HG03066 (cell line): ENCODE measurements at regions not wholly inside any gene's neighbourhood (a gene's known extent, or its start where the extent isn't known, plus 50 kb on each side); places are given as distances from the start of the nearest gene placed in this dataset.
"Not testable (repeated sequence)": the region's sequence is repeated elsewhere in the genome, so short reads cannot be mapped to it uniquely, and the experiment has no call there.

ENCODE experiments used
- ATAC-seq: cut with Tn5 transposase; IDR thresholded peaks from one replicate; pipeline ENCODE4 v1.9.1; 2021; ENCODE audit warnings: low read depth; ENCODE audit not compliant: unreplicated experiment

- no peak for ATAC-seq
Observed at GRCh38 chr11:96506953-96507354, 117.1 kb downstream of the JRKL start.

DNA sequence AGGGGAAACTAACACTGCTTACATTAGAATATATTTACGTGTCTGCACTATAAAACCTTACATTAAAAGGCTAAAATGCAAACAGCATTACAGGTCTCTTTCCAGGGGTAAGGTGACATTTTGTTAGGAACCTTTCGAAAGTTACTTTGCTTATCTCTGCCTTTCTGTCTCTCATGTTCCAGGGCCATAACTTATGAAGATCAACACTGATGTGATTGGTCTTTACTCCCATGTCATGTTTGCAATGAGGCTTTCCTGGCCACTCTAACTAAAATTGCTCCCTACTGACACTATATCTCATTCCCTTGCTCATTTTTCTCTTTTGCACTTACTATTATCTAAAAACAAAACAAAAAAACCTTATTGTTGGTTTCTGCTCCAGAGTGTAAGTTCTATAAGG lies 119.0 kb downstream of the JRKL start:
- no peak for ATAC-seq

DNA sequence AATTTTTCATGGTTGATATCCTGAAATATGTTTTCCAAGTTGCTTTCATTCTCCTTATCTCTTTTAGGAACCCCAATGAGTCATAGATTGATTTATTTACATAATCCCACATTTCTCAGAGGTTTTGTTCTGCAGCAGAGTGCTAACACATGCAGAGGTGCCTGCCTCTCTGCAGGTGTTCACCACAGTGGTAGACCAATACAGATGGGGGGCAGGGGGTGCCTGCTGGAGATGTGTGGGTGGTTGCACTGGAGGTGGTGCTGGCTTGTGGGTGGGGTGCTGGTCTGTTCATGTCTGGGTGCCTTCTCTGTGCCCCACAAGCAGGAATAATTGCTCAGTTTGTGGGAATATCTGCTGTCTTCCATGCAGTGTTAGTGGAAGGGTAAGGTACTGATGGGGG lies 131.1 kb downstream of the JRKL start:
- ATAC-seq, result no peak

- no peak for ATAC-seq
Observed at GRCh38 chr11:96523656-96524055, 133.8 kb downstream of the JRKL start.

- no peak for ATAC-seq
Observed at GRCh38 chr11:96524475-96524874, 134.7 kb downstream of the JRKL start.

DNA sequence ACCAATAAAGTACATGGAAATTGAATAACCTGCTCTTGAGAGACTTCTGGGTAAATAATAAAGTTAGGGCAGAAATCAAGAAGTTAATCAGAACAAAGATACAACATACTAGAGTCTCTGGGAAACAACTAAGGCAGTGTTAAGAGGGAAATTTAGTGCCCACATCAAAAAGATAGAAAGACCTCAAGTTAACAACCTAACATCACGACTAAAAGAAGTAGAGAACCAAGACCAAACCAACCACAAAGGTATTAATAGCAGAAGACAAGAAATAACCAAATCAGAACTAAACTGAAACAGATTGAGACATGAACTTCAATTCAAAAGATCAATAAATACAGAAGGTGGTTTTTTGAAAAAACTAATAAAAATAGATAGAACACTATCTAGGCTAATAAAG lies 140.7 kb downstream of the JRKL start:
- no peak for ATAC-seq

GRCh38 chr11:96538104-96538503 lies 148.3 kb downstream of the JRKL start:
- ATAC-seq, result no peak

GRCh38 chr11:96538622-96539021 lies 148.8 kb downstream of the JRKL start:
- no peak for ATAC-seq

- ATAC-seq, result no peak
Observed at GRCh38 chr11:96540875-96541274, 151.1 kb downstream of the JRKL start.

- ATAC-seq, result no peak
Observed at GRCh38 chr11:96543177-96543576, 153.4 kb downstream of the JRKL start.

DNA sequence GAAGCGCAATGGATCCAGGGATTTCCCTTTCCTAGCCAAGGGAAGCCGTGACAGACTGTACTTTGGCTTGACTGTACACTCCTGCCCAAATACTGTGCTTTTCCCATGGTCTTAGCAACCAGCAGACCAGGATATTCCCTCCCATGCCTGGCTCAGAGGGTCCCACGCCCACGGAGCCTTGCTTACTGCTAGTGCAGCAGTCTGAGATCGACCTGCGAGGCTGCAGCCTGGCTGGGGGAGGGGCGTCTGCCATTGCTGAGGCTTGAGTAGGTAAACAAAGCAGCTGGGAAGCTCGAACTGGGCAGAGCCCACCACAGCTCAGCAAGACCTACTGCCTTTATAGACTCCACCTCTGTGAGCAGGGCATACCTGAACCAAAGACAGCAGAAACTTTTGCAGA lies 155.4 kb downstream of the JRKL start:
- not testable (repeated sequence) for ATAC-seq

- ATAC-seq, result no peak
Observed at GRCh38 chr11:96551136-96551535, 161.3 kb downstream of the JRKL start.

DNA sequence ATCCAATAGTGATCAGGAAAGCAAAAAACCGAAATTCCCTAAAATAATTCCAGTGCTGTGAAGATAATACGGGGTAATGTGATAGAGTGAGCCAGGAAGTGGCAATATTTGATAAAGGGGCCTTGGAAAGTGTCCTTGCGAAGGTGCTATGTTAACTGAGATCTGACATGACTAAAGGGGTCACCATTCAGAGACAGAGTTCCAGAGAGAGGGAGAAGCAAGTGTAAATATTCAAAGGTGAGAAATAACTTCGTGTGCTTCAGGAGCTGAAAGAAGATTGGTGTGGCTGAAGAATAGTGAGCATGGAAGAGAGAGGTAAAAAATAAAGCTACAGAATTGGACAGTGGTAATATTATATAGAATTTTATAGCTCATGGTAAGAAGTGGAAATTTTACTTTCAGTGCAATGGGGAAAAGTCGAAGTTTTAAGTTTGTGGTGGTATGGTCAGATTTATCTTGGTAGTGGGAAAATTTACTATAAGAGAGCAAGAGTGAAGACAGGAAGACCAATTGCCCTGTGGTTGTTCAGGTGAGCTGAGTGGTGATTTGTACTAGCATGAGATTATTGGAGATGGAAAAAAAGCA lies 164.5 kb downstream of the JRKL start:
- no peak for ATAC-seq

DNA sequence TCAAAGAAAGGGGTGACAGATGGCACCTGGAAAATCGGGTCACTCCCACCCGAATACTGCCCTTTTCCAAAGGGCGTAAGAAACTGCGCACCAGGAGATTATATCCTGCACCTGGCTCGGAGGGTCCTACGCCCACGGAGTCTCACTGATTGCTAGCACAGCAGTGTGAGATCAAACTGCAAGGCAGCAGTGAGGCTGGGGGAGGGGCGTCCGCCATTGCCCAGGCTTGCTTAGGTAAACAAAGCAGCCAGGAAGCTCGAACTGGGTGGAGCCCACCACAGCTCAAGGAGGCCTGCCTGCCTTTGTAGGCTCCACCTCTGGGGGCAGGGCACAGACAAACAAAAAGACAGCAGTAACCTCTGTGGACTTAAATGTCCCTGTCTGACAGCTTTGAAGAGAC lies 166.0 kb downstream of the JRKL start:
- ATAC-seq, result not testable (repeated sequence)

GRCh38 chr11:96560727-96561126 lies 170.9 kb downstream of the JRKL start:
- not testable (repeated sequence) for ATAC-seq

DNA sequence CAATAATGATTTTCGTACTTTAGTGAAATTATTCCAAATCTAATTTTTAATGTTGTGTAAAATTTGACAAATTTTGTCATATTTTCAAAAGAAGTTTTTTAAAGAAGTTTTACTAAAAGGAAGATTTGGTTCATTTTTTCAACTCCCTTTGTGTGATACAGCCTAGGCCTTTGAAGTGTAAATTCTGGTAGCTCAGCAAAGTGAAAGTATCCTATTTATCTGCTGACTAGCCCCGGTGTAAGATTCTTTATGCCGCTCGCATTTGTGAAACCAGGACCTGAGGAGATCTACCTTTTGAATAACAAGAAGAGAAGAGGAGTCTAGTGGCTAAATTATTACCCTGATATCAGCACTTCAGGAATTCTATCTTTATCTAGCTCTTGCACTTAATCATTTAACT lies 177.4 kb downstream of the JRKL start:
- ATAC-seq, result no peak

DNA sequence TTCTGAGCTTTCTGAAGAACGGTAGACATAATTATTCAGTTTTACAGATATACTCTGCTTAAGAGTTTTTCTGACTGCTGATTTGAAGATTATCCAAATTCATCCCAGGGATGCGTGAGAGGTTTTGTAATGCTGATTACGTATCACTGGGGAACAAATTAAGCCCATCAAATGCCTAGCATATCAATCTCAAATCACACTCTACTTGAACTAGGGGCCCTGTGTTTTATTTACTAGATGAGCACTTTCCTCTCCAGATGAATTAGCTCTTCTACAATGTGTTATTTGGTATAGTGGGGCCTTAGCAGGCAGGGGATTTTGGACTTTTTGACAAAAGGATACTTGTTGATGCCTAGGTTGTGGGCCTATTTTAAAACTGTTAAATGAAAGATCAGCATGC lies 177.9 kb downstream of the JRKL start:
- ATAC-seq, result no peak

DNA sequence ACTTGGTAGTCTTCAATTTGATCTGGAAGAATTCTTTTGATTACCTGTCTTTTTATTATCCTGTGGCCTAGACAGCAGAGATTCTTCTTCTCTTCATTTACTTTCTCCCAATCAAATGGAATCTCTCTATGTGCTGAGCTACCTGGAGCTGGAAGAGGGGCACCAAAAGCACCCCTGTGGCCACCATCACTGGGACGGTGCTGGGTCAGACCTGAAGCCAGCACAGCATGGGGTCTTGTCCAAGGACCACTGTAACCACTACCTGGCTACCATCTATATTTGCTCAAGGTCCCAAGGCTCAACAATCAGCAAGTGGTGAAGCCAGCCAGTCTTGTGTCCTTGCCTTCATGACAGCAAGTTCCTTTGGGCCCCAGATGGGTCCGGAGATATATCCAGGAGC lies 186.6 kb downstream of the JRKL start:
- ATAC-seq, result no peak

GRCh38 chr11:96578379-96578778 lies 188.6 kb downstream of the JRKL start:
- ATAC-seq, result no peak

DNA sequence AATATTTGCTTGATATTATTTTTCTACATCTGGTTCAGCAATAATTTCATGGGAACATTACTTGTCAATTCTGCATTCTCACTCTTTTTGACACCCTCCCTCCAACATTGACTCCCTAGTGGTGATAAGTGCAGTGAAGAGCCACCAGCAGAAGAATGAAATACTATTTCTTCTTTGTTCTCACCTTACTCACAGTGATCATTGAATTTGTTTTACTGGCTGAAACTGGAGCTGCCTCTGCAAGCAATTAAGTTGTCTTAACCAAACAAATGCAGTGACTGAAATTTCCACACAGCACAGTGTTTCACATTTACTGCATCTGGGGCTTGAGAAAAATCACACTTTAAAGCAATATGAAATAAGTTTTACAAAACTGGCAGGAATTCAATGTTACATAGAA lies 189.8 kb downstream of the JRKL start:
- no peak for ATAC-seq

- ATAC-seq, result no peak
Observed at GRCh38 chr11:96580476-96581040, 190.7 kb downstream of the JRKL start.

GRCh38 chr11:96585944-96586880 lies 196.4 kb downstream of the JRKL start:
- not testable (repeated sequence) for ATAC-seq
